IMR-90 (cell line): ENCODE measurements at regions not wholly inside any gene's neighbourhood (a gene's known extent, or its start where the extent isn't known, plus 50 kb on each side); places are given as distances from the start of the nearest gene placed in this dataset.

Experiments
- ATAC-seq: fragments of 200-7000 bp; cut with Tn5 transposase; 2 replicates; pipeline ENCODE4 v1.9.1; 2020; ENCODE audit warnings: low read depth, mild to moderate bottlenecking, moderate library complexity
- BruUV-seq: library from RNA; stranded (reverse); fragments of 400-500 nt; replicated peaks from 2 replicates; lab custom pipeline; 2021; lab: Mats Ljungman, UMichigan
- CTCF ChIA-PET: fragments of 300-600 bp; formaldehyde crosslinking; extraction: SDS; loops from one replicate; lab custom pipeline; 2021; ENCODE audit warnings: antibody characterized with exemption; lab: Yijun Ruan, JAX
- POLR2A ChIA-PET: fragments of 300-600 bp; sonication (Branson Sonifier 250); formaldehyde crosslinking; loops from one replicate; lab custom pipeline; 2022; ENCODE audit warnings: antibody characterized with exemption; ENCODE audit not compliant: unreplicated experiment; lab: Charles Lee
- DNase-seq: peaks from one replicate; pipeline ENCODE4 v3.0.0; 2013
- H2AFZ ChIP-seq: replicated peaks from 2 replicates; pipeline ENCODE3; 2013; ENCODE audit warnings: low read length, mild to moderate bottlenecking; ENCODE audit not compliant: poor library complexity
- H2AK5ac ChIP-seq: 2 replicates; pipeline ENCODE4 v1.6.1; 2013; ENCODE audit warnings: low read depth, low read length, inconsistent platforms
- H2AK9ac ChIP-seq: replicated peaks from 2 replicates; pipeline ENCODE3; 2013; ENCODE audit warnings: mild to moderate bottlenecking, low read depth, low read length, moderate library complexity; ENCODE audit not compliant: poor library complexity
- H2BK120ac ChIP-seq: 2 replicates; pipeline ENCODE4 v1.6.1; 2013; ENCODE audit warnings: low read depth, low read length, inconsistent platforms
- H2BK15ac ChIP-seq: 3 replicates; pipeline ENCODE4 v1.6.1; 2013; ENCODE audit warnings: low read depth, low read length, inconsistent platforms
- H2BK20ac ChIP-seq: 2 replicates; pipeline ENCODE4 v1.6.1; 2013; ENCODE audit warnings: low read depth, mild to moderate bottlenecking, inconsistent platforms, low read length, moderate library complexity
- H2BK5ac ChIP-seq: 2 replicates; pipeline ENCODE4 v1.6.1; 2013; ENCODE audit warnings: mild to moderate bottlenecking, low read depth, low read length, inconsistent platforms; ENCODE audit not compliant: poor library complexity, severe bottlenecking
- H3K14ac ChIP-seq: replicated peaks from 2 replicates; pipeline ENCODE4 v1.6.1; 2013; ENCODE audit warnings: low read depth, low read length, inconsistent platforms
- H3K18ac ChIP-seq: 2 replicates; pipeline ENCODE4 v1.6.1; 2013; ENCODE audit warnings: low read depth, low read length, control low read depth
- H3K23ac ChIP-seq: 2 replicates; pipeline ENCODE4 v1.6.1; 2013; ENCODE audit warnings: low read depth, low read length, inconsistent platforms
- H3K27ac ChIP-seq: 2 replicates; pipeline ENCODE4 v1.5.1; 2013; ENCODE audit warnings: mild to moderate bottlenecking, control low read depth, low read length; ENCODE audit not compliant: insufficient read depth
- H3K27me3 ChIP-seq: 2 replicates; pipeline ENCODE4 v1.6.1; 2013; ENCODE audit warnings: low read length; ENCODE audit not compliant: control insufficient read depth, insufficient read depth
- H3K36me3 ChIP-seq: 2 replicates; pipeline ENCODE4 v1.6.1; 2013; ENCODE audit warnings: low read length, mixed read lengths; ENCODE audit not compliant: control insufficient read depth, insufficient read depth
- H3K4ac ChIP-seq: 2 replicates; pipeline ENCODE4 v1.6.1; 2013; ENCODE audit warnings: low read depth, low read length, inconsistent platforms
- H3K4me1 ChIP-seq: 2 replicates; pipeline ENCODE4 v1.6.1; 2013; ENCODE audit warnings: low read length, mixed read lengths; ENCODE audit not compliant: control insufficient read depth, insufficient read depth
- H3K4me2 ChIP-seq: 2 replicates; pipeline ENCODE4 v1.6.1; 2013; ENCODE audit warnings: low read depth, mild to moderate bottlenecking, control low read depth, low read length, moderate library complexity
- H3K4me3 ChIP-seq: 2 replicates; pipeline ENCODE4 v1.5.1; 2013; ENCODE audit warnings: low read depth, mild to moderate bottlenecking, control low read depth, low read length, moderate library complexity; ENCODE audit not compliant: insufficient read depth
- H3K56ac ChIP-seq: 2 replicates; pipeline ENCODE4 v1.6.1; 2013; ENCODE audit warnings: low read length, inconsistent platforms; ENCODE audit not compliant: insufficient read depth; ENCODE audit errors: extremely low read depth
- H3K79me1 ChIP-seq, 2 experiments: 2 replicates each; pipeline ENCODE4 v1.6.1; 2013; ENCODE audit warnings: low read length in 2 of 2, inconsistent platforms in 1 of 2, low read depth in 1 of 2
- H3K9ac ChIP-seq: 2 replicates; pipeline ENCODE4 v1.6.1; 2013; ENCODE audit warnings: low read depth, low read length, control low read depth
- H3K9me1 ChIP-seq: 2 replicates; pipeline ENCODE4 v1.6.1; 2013; ENCODE audit warnings: low read length, inconsistent platforms; ENCODE audit not compliant: insufficient read depth
- H3K9me3 ChIP-seq: 2 replicates; pipeline ENCODE4 v1.6.1; 2013; ENCODE audit warnings: low read length; ENCODE audit not compliant: control insufficient read depth, insufficient read depth
- H4K20me1 ChIP-seq: 2 replicates; pipeline ENCODE4 v1.6.1; 2013; ENCODE audit warnings: low read length, inconsistent platforms; ENCODE audit not compliant: insufficient read depth
- H4K5ac ChIP-seq: 2 replicates; pipeline ENCODE4 v1.6.1; 2013; ENCODE audit warnings: mild to moderate bottlenecking, low read depth, low read length, control low read depth
- H4K8ac ChIP-seq, 2 experiments: 2 replicates each; pipeline ENCODE4 v1.6.1; 2013; ENCODE audit warnings: low read depth in 2 of 2, low read length in 2 of 2, control low read depth in 1 of 2, inconsistent platforms in 1 of 2
- H4K91ac ChIP-seq: 2 replicates; pipeline ENCODE4 v1.6.1; 2013; ENCODE audit warnings: low read depth, low read length, inconsistent platforms; ENCODE audit not compliant: insufficient read depth
- BHLHE40 ChIP-seq: fragments of 150-350 bp; IDR thresholded peaks from 2 replicates; pipeline ENCODE4 v1.6.1; 2016; ENCODE audit warnings: mild to moderate bottlenecking, low read depth, low read length
- CEBPB ChIP-seq: IDR thresholded peaks from 2 replicates; pipeline ENCODE4 v1.6.1; 2012; ENCODE audit warnings: low read depth, low read length, improper control_type of control experiment
- CHD1 ChIP-seq: IDR thresholded peaks from 2 replicates; pipeline ENCODE4 v1.6.1; 2012; ENCODE audit warnings: low read depth, low read length, improper control_type of control experiment
- FOS ChIP-seq: fragments of 150-350 bp; IDR thresholded peaks from 2 replicates; pipeline ENCODE4 v1.6.1; 2016; ENCODE audit warnings: low read depth, low read length
- MAFK ChIP-seq: IDR thresholded peaks from 2 replicates; pipeline ENCODE4 v1.6.1; 2012; ENCODE audit warnings: low read depth, low read length, improper control_type of control experiment
- MAZ ChIP-seq: IDR thresholded peaks from 2 replicates; pipeline ENCODE4 v1.6.1; 2012; ENCODE audit warnings: low read depth, mild to moderate bottlenecking, low read length, improper control_type of control experiment, moderate library complexity, borderline replicate concordance
- MXI1 ChIP-seq: IDR thresholded peaks from 2 replicates; pipeline ENCODE4 v1.6.1; 2012; ENCODE audit warnings: low read depth, mild to moderate bottlenecking, low read length, moderate library complexity, borderline replicate concordance
- NFE2L2 ChIP-seq: fragments of 150-350 bp; IDR thresholded peaks from 2 replicates; pipeline ENCODE4 v1.6.1; 2016; ENCODE audit warnings: low read depth, mild to moderate bottlenecking, low read length
- POLR2A ChIP-seq: IDR thresholded peaks from 2 replicates; pipeline ENCODE4 v1.6.1; 2012; ENCODE audit warnings: mild to moderate bottlenecking, low read depth, low read length
- RAD21 ChIP-seq: IDR thresholded peaks from 2 replicates; pipeline ENCODE4 v1.6.1; 2012; ENCODE audit warnings: low read length, improper control_type of control experiment
- RFX5 ChIP-seq: IDR thresholded peaks from 2 replicates; pipeline ENCODE4 v1.8.0; 2012; ENCODE audit warnings: low read depth, mild to moderate bottlenecking, low read length, moderate library complexity
- SMC3 ChIP-seq: fragments of 150-350 bp; IDR thresholded peaks from 2 replicates; pipeline ENCODE4 v1.6.1; 2016; ENCODE audit warnings: low read depth, mild to moderate bottlenecking, antibody characterized with exemption, low read length, moderate library complexity
- WGBS, 2 experiments: methylation state at CpG; one replicate each; pipeline versions ENCODE4 v1.1.5 to v1.1.7; 2013; ENCODE audit warnings: missing lambda C conversion rate in 2 of 2; ENCODE audit not compliant: insufficient read length in 1 of 2; ENCODE audit errors: extremely low coverage in 2 of 2; 5-methylcytosine and 5-hydroxymethylcytosine counted together
- dilution Hi-C: fragments of 300-500 bp; cut with HindIII; formaldehyde crosslinking; loops from one replicate; pipeline ENCODE4 v1.14.3; 2018; ENCODE audit warnings: low sequenced_read_pairs; ENCODE audit not compliant: unreplicated experiment
- in situ Hi-C: fragments of 300-500 bp; cut with MboI; formaldehyde crosslinking; loops from 3 replicates; pipeline ENCODE4 v1.14.3; 2019; ENCODE audit warnings: low sequenced_read_pairs, inconsistent platforms, mixed read lengths
- intact Hi-C: fragments of 100-400 bp; cut with micrococcal nuclease; formaldehyde crosslinking; loops from 2 replicates; pipeline ENCODE4 v1.10.0; 2022
- TF ChIP-seq, protein P1 (sequence below): fragments of 150-350 bp; IDR thresholded peaks from 2 replicates; pipeline ENCODE4 v1.6.1; 2017; ENCODE audit warnings: mild to moderate bottlenecking, antibody characterized with exemption, low read length, low read depth
- TF ChIP-seq, protein P2 (sequence below): conservative IDR thresholded peaks from 2 replicates; pipeline ENCODE4 v1.5.1; 2012; ENCODE audit warnings: mild to moderate bottlenecking, low read depth, low read length, improper control_type of control experiment
- TF ChIP-seq, protein P3 (sequence below): fragments of 150-350 bp; IDR thresholded peaks from 2 replicates; pipeline ENCODE4 v1.6.1; 2016; ENCODE audit warnings: low read depth, mild to moderate bottlenecking, low read length, moderate library complexity, borderline replicate concordance

DNA sequence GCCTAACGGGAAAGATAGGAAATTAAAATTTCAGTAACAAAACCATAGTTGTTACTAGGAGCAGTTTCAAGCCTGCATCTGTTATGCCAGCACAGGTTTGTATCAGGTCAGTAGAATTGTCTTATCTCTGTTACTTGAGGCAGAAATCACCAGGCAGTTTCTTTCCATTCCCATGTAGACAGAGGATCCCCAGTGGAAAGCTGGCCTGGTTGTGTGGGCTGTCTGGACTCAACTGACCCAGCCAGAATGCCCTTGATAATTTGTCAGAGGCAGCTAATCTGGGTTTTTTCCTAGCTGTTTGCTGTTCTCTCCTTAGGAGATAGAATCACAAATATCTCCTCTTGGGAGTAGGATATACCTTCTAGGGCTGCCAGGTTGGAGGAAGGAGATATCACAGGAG, 1044.7 kb downstream of the IGSF11 start:
- Histone ChIP-seq H3K4me3 (no peak overlapping the region), H2AFZ (no peak overlapping the region), H4K91ac (no peak overlapping the region; the same call in 1 of the 2 replicates), H4K20me1 (no peaks in the 10 kb centered on the region), H3K56ac (no peak overlapping the region), H3K4me2 (no peak overlapping the region), H3K27me3 (no peaks in the 10 kb centered on the region), H3K9ac (no peak overlapping the region), H3K79me1 (peaks cover 4 to 6% of the 10 kb centered on the region in 2 experiments; a peak in 2 of 4 replicates), H2BK120ac (no peak overlapping the region), H3K9me1 (peaks cover 3% of the 10 kb centered on the region; the same call in 1 of the 2 replicates), H2AK5ac (no peak overlapping the region), H2BK5ac (no peak overlapping the region), H3K23ac (no peak overlapping the region), H3K36me3 (no peaks in the 10 kb centered on the region), H3K14ac (no peak overlapping the region), H3K27ac (no peak overlapping the region), H2AK9ac (no peak overlapping the region), H3K9me3 (no peaks in the 10 kb centered on the region), H4K8ac (no peak overlapping the region), H3K18ac (no peak overlapping the region), H2BK20ac (no peak overlapping the region), H4K5ac (no peak overlapping the region), H3K4ac (no peak overlapping the region), H3K4me1 (no peaks in the 10 kb centered on the region), H2BK15ac (no peak overlapping the region)
- TF ChIP-seq RFX5 (no peak), FOS (no peak), MXI1 (no peak), CHD1 (no peak), NFE2L2 (no peak), MAZ (no peak), RAD21 (no peak), POLR2A (no peak), BHLHE40 (no peak), SMC3 (no peak), MAFK (no peak), CEBPB (no peak)
- TF ChIP-seq, protein P1, sequence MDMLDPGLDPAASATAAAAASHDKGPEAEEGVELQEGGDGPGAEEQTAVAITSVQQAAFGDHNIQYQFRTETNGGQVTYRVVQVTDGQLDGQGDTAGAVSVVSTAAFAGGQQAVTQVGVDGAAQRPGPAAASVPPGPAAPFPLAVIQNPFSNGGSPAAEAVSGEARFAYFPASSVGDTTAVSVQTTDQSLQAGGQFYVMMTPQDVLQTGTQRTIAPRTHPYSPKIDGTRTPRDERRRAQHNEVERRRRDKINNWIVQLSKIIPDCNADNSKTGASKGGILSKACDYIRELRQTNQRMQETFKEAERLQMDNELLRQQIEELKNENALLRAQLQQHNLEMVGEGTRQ: no peak
- TF ChIP-seq, protein P2, sequence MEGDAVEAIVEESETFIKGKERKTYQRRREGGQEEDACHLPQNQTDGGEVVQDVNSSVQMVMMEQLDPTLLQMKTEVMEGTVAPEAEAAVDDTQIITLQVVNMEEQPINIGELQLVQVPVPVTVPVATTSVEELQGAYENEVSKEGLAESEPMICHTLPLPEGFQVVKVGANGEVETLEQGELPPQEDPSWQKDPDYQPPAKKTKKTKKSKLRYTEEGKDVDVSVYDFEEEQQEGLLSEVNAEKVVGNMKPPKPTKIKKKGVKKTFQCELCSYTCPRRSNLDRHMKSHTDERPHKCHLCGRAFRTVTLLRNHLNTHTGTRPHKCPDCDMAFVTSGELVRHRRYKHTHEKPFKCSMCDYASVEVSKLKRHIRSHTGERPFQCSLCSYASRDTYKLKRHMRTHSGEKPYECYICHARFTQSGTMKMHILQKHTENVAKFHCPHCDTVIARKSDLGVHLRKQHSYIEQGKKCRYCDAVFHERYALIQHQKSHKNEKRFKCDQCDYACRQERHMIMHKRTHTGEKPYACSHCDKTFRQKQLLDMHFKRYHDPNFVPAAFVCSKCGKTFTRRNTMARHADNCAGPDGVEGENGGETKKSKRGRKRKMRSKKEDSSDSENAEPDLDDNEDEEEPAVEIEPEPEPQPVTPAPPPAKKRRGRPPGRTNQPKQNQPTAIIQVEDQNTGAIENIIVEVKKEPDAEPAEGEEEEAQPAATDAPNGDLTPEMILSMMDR: no peak
- TF ChIP-seq, protein P3, sequence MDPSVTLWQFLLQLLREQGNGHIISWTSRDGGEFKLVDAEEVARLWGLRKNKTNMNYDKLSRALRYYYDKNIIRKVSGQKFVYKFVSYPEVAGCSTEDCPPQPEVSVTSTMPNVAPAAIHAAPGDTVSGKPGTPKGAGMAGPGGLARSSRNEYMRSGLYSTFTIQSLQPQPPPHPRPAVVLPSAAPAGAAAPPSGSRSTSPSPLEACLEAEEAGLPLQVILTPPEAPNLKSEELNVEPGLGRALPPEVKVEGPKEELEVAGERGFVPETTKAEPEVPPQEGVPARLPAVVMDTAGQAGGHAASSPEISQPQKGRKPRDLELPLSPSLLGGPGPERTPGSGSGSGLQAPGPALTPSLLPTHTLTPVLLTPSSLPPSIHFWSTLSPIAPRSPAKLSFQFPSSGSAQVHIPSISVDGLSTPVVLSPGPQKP: no peak
- WGBS, 2 experiments: no CpG with 5 or more reads among the region's 1 CpG
- BruUV-seq: no TSS peak
- in situ Hi-C loops (loop anchor here (10.0 to 25.0 kb wide), 2 partner anchors 578 to 965 kb away; no protein-coding TSS in a partner anchor), dilution Hi-C loops (no loop called here), intact Hi-C loops (loop anchor here (10.0 kb wide), 1 partner anchor 125 kb away; no protein-coding TSS in a partner anchor)
- DNase-seq: no peak
- ChIA-PET CTCF (no interaction called here), POLR2A (no interaction called here)
- no peak for ATAC-seq
